Naive B cell (primary cell): ENCODE measurements at regions not wholly inside any gene's neighbourhood (a gene's known extent, or its start where the extent isn't known, plus 50 kb on each side); places are given as distances from the start of the nearest gene placed in this dataset.
"Not testable (repeated sequence)": the region's sequence is repeated elsewhere in the genome, so short reads cannot be mapped to it uniquely, and the experiment has no call there.

ENCODE experiments used
- ATAC-seq, 2 donors: fragments of 150-1000 bp; cut with Tn5 transposase; 2 replicates each; pipeline ENCODE4 v1.10.0; 2021; ENCODE audit warnings: low read depth in 2 of 2, mild to moderate bottlenecking in 2 of 2, moderate library complexity in 2 of 2
- DNase-seq: peaks from one replicate; pipeline ENCODE4 v3.0.0; 2022
- H3K27ac Mint-ChIP-seq, 6 donors: one replicate each; pipeline ENCODE4 v1.8.0; 2020 to 2022; ENCODE audit warnings: mild to moderate bottlenecking in 6 of 6, mixed read lengths in 6 of 6, moderate library complexity in 5 of 6, inconsistent platforms in 2 of 6
- H3K27me3 Mint-ChIP-seq, 3 donors: one replicate each; pipeline ENCODE4 v1.8.0; 2021 to 2022; ENCODE audit warnings: mixed read lengths in 3 of 3, mild to moderate bottlenecking in 1 of 3
- H3K36me3 Mint-ChIP-seq, 2 donors: one replicate each; pipeline ENCODE4 v1.8.0; 2020 to 2022; ENCODE audit warnings: mixed read lengths in 2 of 2, inconsistent platforms in 1 of 2, mild to moderate bottlenecking in 1 of 2
- H3K4me1 Mint-ChIP-seq, 3 donors: one replicate each; pipeline ENCODE4 v1.8.0; 2020 to 2022; ENCODE audit warnings: mixed read lengths in 3 of 3, inconsistent platforms in 1 of 3, mild to moderate bottlenecking in 1 of 3, moderate library complexity in 1 of 3
- H3K4me3 Mint-ChIP-seq, 8 donors: one replicate each; pipeline ENCODE4 v1.8.0; 2020 to 2022; ENCODE audit warnings: mild to moderate bottlenecking in 8 of 8, mixed read lengths in 8 of 8, moderate library complexity in 8 of 8, inconsistent platforms in 2 of 8
- H3K9me3 Mint-ChIP-seq, 7 donors: one replicate each; pipeline ENCODE4 v1.8.0; 2020 to 2022; ENCODE audit warnings: mixed read lengths in 7 of 7, mild to moderate bottlenecking in 5 of 7, inconsistent platforms in 2 of 7, moderate library complexity in 1 of 7

DNA sequence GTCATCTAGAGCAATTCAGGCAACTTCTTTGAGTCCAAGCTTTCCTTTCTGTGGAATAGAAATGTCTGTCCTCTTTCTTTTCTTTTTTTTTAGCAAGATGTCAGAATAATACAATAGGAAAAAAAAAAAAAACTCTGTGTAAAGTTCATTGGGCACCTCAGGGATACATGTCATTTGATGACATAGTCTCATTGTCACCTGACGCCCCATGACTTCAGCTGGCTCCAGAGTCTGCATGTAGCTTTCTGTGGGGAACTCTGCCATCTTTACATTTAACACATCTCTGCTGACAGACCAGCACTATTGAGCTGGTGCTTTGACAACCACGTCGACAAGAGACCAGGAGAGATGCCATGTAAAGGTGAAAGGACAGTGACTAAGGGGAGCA is 172.5 kb upstream of the KLF7 start:
- H3K27ac Mint-ChIP-seq: peak overlapping the region in 2 of 6 donors; percentile 30 to 38
- no peaks in the 10 kb centered on the region for H3K27me3 Mint-ChIP-seq
- no peaks in the 10 kb centered on the region for H3K9me3 Mint-ChIP-seq
- peaks cover 0 to 7% of the 10 kb centered on the region in 2 donors for H3K36me3 Mint-ChIP-seq
- DNase-seq: no peak
- ATAC-seq: no peak
- H3K4me1 Mint-ChIP-seq: peaks cover 3 to 7% (median 6%) of the 10 kb centered on the region in 3 donors
- H3K4me3 Mint-ChIP-seq: no peak overlapping the region

DNA sequence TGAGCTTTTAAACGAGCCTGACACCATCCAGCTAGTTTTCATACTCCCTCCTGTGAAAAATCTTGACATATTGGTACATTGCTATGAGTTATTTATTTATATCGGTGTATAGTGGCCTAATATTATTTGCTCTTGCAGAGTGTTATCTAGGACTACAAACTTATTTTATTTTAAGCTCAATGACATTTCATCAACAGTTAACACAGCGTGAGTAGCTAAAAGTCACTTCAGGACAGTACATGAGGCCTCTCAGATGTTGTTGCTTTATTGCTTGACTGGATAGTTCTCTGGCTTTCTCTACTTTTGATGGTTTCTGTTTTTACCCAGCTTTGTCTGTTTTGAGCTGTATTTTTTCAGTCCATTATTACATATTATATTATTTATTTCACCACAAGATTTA is 172.9 kb upstream of the KLF7 start:
- peaks cover 0 to 7% of the 10 kb centered on the region in 2 donors for H3K36me3 Mint-ChIP-seq
- ATAC-seq (no peak), DNase-seq (no peak)
- H3K9me3 Mint-ChIP-seq: no peaks in the 10 kb centered on the region
- H3K27me3 Mint-ChIP-seq: no peaks in the 10 kb centered on the region
- peak overlapping the region in 3 of 6 donors; percentile 17 to 38 (median 30) for H3K27ac Mint-ChIP-seq
- peaks cover 3 to 7% (median 6%) of the 10 kb centered on the region in 3 donors for H3K4me1 Mint-ChIP-seq
- H3K4me3 Mint-ChIP-seq: no peak overlapping the region

DNA sequence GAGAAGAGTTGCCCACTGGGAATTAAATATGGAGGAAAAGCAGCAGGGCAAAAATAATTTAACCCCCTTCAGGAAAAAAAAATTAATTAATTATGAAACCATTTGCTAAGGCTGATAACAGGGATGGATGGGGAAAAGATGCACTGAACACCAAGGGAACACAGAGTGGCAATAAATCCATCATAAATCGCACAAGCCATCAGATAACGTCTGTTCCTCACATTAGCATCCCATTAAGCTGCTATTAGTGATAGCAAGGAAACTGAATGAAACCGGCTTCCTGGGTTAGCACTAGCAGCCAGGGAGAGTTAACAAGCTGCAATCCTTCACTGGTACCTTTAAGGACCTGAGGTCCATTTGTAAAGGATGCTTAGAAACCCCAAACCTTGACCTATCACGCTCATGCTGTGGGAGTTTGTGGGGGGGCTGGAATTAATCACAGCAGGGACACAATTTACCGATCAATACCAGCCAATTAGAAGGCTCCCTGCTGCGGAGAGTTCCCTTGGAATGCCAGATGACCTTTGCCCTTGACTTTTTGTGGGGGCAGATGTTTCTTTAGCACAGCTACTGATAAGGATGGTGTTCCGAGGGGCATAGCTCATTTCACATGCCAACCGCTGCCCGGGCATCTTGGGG is 175.5 kb upstream of the KLF7 start:
- ATAC-seq (no peak), DNase-seq (no peak)
- H3K36me3 Mint-ChIP-seq: peaks cover 7 to 13% of the 10 kb centered on the region in 2 donors
- no peak overlapping the region for H3K4me3 Mint-ChIP-seq
- no peak overlapping the region for H3K27ac Mint-ChIP-seq
- peaks cover 0 to 5% (median 0%) of the 10 kb centered on the region in 3 donors for H3K27me3 Mint-ChIP-seq
- peaks cover 3 to 7% (median 6%) of the 10 kb centered on the region in 3 donors for H3K4me1 Mint-ChIP-seq
- H3K9me3 Mint-ChIP-seq: peaks cover 0 to under 1% (median 0%) of the 10 kb centered on the region in 7 donors

DNA sequence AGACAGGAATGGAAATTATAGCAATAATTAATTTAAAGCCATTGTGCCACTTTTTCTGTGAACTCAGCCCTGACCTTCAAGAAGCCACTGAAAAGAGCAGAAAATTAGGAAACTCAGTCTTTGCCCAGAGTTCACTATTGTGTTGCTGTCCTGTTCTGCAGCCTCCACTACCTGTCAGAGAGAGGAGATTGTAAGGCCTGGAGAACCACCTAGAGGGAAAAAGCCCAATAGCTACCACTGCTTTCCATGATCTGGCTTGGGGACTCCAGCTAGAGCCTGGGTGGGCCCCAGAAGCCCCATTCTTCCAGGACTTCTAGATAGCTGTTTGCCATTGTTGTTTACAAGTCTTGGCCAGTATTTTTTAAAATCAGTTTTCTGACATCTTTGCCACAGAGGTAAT is 176.1 kb upstream of the KLF7 start:
- Mint-ChIP-seq H3K27me3 (peaks cover 0 to 5% (median 0%) of the 10 kb centered on the region in 3 donors), H3K9me3 (peaks cover 0 to 6% (median 2%) of the 10 kb centered on the region in 7 donors), H3K4me1 (peaks cover 3 to 6% (median 6%) of the 10 kb centered on the region in 3 donors), H3K27ac (no peak overlapping the region), H3K36me3 (peaks cover 7 to 19% of the 10 kb centered on the region in 2 donors), H3K4me3 (no peak overlapping the region)
- ATAC-seq: no peak
- DNase-seq: no peak

DNA sequence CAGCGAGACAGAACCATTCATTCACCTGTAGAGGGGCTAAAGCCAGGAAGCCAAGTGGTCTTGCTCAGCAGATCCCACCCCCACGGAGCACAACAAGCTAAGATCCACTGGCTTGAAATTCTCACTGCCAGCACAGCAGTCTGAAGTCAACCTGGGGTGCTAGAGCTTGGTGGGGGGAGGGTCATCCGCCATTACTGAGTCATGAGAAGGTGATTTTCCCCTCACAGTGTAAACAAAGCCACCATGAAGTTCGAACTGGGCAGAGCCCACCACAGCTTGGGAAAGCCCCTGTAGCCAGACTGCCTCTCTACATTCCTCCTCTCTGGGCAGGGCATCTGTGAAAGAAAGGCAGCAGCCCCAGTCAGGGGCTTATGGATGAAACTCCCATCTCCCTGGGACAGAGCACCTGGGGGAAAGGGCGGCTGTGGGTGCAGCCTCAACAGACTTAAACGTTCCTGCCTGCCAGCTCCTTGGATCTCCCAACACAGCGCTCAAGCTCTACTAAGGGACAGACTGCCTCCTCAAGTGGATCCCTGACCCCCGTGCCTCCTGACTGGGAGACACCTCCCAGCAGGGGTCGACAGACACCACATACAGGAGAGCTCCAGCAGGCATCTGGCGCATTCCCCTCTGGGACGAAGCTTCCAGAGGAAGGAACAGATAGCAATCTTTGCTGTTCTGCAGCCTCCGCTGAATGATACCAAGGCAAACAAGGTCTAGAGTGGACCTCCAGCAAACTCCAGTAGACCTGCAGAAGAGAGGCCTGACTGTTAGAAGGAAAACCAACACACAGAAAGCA is 179.0 kb upstream of the KLF7 start:
- ATAC-seq, DNase-seq, H3K4me3 Mint-ChIP-seq, H3K27me3 Mint-ChIP-seq, H3K4me1 Mint-ChIP-seq: not testable (repeated sequence)
- H3K9me3 Mint-ChIP-seq: peaks cover 6 to 21% (median 16%) of the 10 kb centered on the region in 7 donors
- peak overlapping the region in 1 of 6 donors; percentile 6 for H3K27ac Mint-ChIP-seq
- peaks cover 7 to 28% of the 10 kb centered on the region in 2 donors for H3K36me3 Mint-ChIP-seq

DNA sequence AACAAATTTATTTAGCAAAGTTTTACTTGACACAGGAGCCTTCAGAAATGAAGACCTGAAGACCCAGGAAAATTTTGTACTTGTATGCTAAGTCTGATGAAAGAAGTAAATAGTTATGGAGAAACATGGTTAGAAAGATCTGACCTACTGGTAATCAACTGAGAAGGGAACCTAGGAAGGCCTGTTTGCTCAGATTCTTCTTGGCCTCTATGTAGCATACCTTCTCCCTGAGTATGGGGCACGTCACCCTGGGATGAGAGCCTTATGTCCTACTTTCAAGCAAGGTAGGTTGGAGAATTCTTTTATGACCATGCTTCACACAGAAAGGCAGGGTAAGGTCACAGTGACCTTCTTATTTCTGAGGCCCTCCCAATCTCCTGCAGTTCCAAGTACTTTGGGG is 178.6 kb upstream of the CREB1 start:
- Mint-ChIP-seq H3K27me3 (peaks cover 0 to 5% (median 0%) of the 10 kb centered on the region in 3 donors), H3K4me1 (peaks cover 3 to 8% (median 4%) of the 10 kb centered on the region in 3 donors), H3K4me3 (no peak overlapping the region), H3K27ac (no peak overlapping the region), H3K9me3 (peaks cover 6 to 21% (median 16%) of the 10 kb centered on the region in 7 donors), H3K36me3 (peaks cover 0 to 16% of the 10 kb centered on the region in 2 donors)
- DNase-seq (no peak), ATAC-seq (no peak)

DNA sequence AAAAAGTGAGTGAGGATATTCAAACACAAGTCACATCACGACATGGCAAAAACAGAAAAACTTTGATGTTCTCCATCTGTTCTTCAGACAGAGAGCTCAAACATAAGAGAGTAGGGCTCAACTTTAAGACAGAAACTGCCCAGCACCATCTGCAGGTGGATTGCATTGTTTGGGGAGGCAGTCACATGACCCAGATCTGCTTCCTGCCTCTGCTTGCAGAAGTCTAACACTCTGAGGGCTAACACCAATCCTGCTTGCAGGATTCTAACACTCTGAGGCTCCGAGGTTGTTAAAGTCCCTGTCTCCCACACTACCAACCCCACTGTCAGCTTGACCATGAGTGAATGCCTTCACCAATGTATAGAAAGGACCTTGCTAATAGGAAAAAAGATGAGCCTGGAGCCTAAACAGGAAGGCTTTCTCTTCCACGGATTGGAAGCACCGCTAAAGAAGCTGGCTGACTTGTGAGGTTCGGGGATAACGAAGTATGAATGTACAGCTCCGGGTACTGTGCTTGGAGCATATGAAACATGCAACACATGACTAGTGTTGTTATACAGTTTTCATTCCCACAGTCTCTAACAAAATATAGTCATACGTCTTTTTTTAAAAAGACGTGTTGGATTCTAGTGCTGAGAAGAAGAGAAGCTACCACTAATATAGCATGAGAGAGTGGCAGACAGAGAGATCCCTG is 176.6 kb upstream of the CREB1 start:
- Mint-ChIP-seq H3K9me3 (peaks cover 0 to 9% (median 3%) of the 10 kb centered on the region in 7 donors), H3K27ac (peak overlapping the region in 1 of 6 donors; percentile 30), H3K4me3 (peak overlapping the region in 1 of 8 donors; percentile 29), H3K27me3 (no peaks in the 10 kb centered on the region), H3K36me3 (no peaks in the 10 kb centered on the region), H3K4me1 (peaks cover 3 to 8% (median 4%) of the 10 kb centered on the region in 3 donors)
- ATAC-seq (peak; percentile 42 to 52), DNase-seq (no peak)

DNA sequence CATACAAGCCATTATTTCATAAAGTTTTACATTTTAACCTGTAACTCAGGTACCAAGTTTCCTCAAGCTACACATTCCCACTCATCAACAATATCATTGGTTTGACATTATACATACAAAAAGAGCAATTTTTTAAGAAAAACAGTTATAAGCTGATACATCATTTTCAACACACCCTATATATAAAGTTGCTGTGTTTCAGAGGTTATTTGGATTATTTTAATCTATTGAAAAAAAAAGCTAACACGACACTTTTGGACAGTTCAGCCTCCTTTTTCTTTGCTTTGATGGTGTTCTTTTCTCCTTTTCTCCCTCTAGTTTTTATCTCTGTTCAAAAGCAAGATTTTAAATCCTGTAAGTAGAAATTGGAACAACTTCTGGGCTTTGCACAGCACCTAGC is 175.9 kb upstream of the CREB1 start:
- Mint-ChIP-seq H3K27me3 (no peaks in the 10 kb centered on the region), H3K9me3 (peaks cover 0 to 4% (median 2%) of the 10 kb centered on the region in 7 donors), H3K27ac (no peak overlapping the region), H3K36me3 (no peaks in the 10 kb centered on the region), H3K4me1 (peaks cover 3 to 8% (median 4%) of the 10 kb centered on the region in 3 donors), H3K4me3 (no peak overlapping the region)
- no peak for ATAC-seq
- no peak for DNase-seq

DNA sequence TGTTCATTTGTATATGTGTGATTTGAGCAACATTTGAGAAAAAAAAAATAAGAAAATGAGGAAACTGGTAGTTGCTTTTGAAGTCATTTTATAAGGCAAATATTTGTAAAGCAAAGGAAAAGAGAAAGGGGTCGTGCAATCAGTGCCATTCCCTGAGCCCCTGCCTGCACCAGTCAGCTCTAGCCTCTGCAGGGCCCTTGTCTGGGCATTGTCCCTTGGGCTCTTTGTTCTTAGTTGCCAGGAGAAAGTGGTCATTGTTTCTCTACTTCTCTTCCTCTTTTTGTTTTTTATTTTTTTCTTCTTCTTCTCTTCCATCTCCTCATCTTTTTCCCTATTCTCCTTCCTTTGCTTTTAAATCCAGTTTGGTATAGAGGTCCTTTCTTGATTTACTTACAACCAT is 175.3 kb upstream of the CREB1 start:
- Mint-ChIP-seq H3K36me3 (no peaks in the 10 kb centered on the region), H3K9me3 (peaks cover 0 to 3% (median 2%) of the 10 kb centered on the region in 7 donors), H3K4me3 (no peak overlapping the region), H3K27ac (peak overlapping the region in 1 of 6 donors; percentile 11), H3K4me1 (peaks cover 3 to 8% (median 4%) of the 10 kb centered on the region in 3 donors), H3K27me3 (no peaks in the 10 kb centered on the region)
- ATAC-seq (no peak), DNase-seq (no peak)

DNA sequence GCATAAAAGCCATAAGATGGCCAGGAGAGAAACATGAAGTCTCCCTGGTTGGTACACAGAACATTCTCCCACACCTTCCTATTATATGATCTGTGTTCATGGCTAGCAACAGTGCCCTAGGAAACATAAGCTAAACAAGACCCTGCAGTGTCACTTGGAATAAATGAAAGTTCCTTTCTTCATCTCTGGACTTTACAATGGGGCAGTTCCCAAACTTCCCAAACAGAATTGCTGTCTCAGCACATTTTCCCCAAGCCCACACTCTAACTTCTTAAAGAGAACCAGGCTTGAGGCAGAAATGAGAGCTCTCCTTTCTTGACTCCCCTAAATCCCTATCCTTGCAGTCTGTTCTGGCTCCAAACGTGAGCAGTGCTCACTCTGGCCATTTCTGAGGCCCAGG is 173.2 kb upstream of the CREB1 start:
- H3K4me3 Mint-ChIP-seq: no peak overlapping the region
- no peak for ATAC-seq
- H3K9me3 Mint-ChIP-seq: peaks cover 0 to 1% (median 0%) of the 10 kb centered on the region in 7 donors

DNA sequence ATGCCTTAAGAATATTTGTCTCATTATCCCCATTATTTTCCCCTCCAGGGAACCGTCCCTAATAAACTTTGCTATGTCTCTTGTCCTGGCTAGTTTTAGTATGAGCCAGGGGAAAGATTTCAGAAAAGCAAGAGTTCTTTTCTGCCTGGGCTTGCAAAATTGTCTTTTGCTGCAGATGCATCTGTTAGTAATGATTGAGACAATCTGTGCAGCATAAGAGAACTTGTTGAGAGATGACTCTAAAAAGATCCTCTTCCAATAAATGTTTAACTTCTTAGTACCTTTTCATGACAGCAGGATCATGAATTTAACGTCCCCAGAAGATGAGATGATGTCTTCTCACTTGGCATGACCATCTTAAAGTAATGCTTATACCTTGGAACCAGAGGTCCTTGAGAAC is 172.5 kb upstream of the CREB1 start:
- peaks cover 3 to 8% (median 4%) of the 10 kb centered on the region in 3 donors for H3K4me1 Mint-ChIP-seq
- peaks cover 0 to 1% (median 0%) of the 10 kb centered on the region in 7 donors for H3K9me3 Mint-ChIP-seq
- H3K4me3 Mint-ChIP-seq: no peak overlapping the region
- DNase-seq: no peak
- no peak for ATAC-seq
- no peaks in the 10 kb centered on the region for H3K36me3 Mint-ChIP-seq
- no peaks in the 10 kb centered on the region for H3K27me3 Mint-ChIP-seq
- no peak overlapping the region for H3K27ac Mint-ChIP-seq

More for the DNA sequence above, 173.2 kb upstream of the CREB1 start:
- DNase-seq: no peak
- peak overlapping the region in 2 of 6 donors; percentile 27 to 28 for H3K27ac Mint-ChIP-seq
- no peaks in the 10 kb centered on the region for H3K27me3 Mint-ChIP-seq
- H3K4me1 Mint-ChIP-seq: peaks cover 3 to 8% (median 4%) of the 10 kb centered on the region in 3 donors
- no peaks in the 10 kb centered on the region for H3K36me3 Mint-ChIP-seq

DNA sequence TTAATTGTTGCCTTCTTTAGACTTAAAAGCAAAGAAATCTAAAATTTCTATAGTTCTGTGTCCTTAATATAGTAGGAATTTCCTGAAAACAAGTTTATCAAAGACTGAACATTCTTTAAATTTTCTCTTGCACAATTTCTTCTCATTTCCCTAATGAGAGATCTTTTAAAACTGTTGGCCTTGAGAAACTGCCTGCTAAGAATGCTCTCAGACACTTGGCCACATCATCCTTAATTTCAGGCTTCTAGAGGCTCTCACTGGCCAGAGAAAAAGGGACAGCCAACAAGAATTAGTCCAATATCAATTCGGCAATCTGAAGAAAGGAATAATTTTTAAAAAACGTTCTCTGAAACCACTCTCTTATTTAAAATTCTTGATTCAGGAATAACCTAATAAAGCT is 167.0 kb upstream of the CREB1 start:
- H3K4me1 Mint-ChIP-seq: no peaks in the 10 kb centered on the region
- H3K9me3 Mint-ChIP-seq: peaks cover 0 to 4% (median 1%) of the 10 kb centered on the region in 7 donors
- no peaks in the 10 kb centered on the region for H3K27me3 Mint-ChIP-seq
- H3K27ac Mint-ChIP-seq: no peak overlapping the region
- no peak overlapping the region for H3K4me3 Mint-ChIP-seq
- DNase-seq: no peak
- peaks cover 0 to 7% of the 10 kb centered on the region in 2 donors for H3K36me3 Mint-ChIP-seq
- no peak for ATAC-seq

DNA sequence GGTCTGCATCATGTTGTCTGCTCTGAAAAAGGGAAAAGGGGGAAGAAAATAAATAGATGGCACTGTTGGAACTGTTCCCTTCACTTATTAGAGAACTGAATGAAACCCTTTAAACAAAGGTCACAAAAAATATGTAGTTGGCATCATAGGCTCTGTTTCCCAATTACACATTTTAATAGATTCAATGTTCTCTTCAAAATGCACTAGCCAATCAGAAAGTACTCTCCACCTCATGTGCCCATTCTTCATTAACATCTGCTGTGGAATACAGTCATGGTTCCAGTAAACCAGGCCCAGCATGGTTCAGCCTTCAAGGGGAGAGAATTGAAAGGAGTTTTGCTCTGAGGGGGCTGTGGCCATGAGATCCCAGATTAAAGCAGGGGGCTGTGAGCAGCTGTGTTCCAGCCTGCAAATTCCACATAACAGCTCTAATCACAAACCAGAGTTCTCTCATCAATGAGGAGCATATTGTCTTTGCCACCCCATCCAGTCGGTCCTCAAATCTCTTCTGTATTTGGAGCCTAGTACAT is 165.9 kb upstream of the CREB1 start:
- no peak overlapping the region for H3K27ac Mint-ChIP-seq
- no peaks in the 10 kb centered on the region for H3K4me1 Mint-ChIP-seq
- H3K4me3 Mint-ChIP-seq: no peak overlapping the region
- H3K9me3 Mint-ChIP-seq: peaks cover 0 to 4% (median 1%) of the 10 kb centered on the region in 7 donors
- DNase-seq (no peak), ATAC-seq (no peak)
- no peaks in the 10 kb centered on the region for H3K27me3 Mint-ChIP-seq
- peaks cover 0 to 7% of the 10 kb centered on the region in 2 donors for H3K36me3 Mint-ChIP-seq
